ENCODE measurements at regions not wholly inside any gene's neighbourhood (a gene's known extent, or its start where the extent isn't known, plus 50 kb on each side); places are given as distances from the start of the nearest gene placed in this dataset.

DNA sequence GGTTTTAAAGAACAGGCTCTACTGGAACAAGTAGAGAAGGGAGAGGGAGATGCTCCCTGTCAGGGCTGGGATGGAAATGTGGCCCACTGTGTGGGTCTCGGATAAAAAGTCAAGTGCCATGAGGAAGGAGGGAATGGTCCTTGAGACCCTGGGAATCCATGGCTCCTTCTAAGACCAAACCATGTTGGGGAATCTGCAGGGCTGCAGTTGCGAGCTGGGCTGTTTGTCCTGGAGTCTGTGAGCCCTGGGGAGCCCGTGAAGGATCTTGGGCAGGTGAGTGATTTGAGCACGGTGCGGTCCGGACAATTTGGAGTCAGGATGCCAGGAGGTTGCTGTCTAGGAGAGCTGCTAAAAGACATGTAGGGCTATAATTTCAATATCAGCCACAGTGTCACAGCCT is 359.4 kb downstream of the FGF9 start:
- Histone ChIP-seq H3K27ac (ENCODE audit: low read depth, low read length) (no peak overlapping the region), H3K9me3 (ENCODE audit: control insufficient read depth in 1 of 2, insufficient read depth in 1 of 2, low read depth in 1 of 2, low read length in 2 of 2) (no peaks in the 10 kb centered on the region), H3K4me1 (ENCODE audit: control insufficient read depth in 1 of 2, insufficient read depth in 2 of 2, low read length in 2 of 2) (no peaks in the 10 kb centered on the region), H3K4me3 (replicated peaks in 1 of 2; ENCODE audit: low read depth in 1 of 2, low read length in 2 of 2) (no peak overlapping the region), H3K79me2 (ENCODE audit: insufficient read depth, low read length) (no peaks in the 10 kb centered on the region), H3K4me2 (ENCODE audit: low read length) (no peak overlapping the region), H3K9ac (ENCODE audit: low read length) (no peak overlapping the region), H3K9me2 (ENCODE audit: insufficient read depth) (no peaks in the 10 kb centered on the region), H4K20me1 (ENCODE audit: insufficient read depth) (no peaks in the 10 kb centered on the region), H3K36me3 (ENCODE audit: control insufficient read depth in 1 of 2, insufficient read depth in 2 of 2, low read length in 2 of 2) (no peaks in the 10 kb centered on the region), H3K27me3 (ENCODE audit: insufficient read depth, low read length) (no peaks in the 10 kb centered on the region), H2AFZ (ENCODE audit: low read depth, low read length, poor library complexity, severe bottlenecking) (no peak overlapping the region)
- no peak for DNase-seq (ENCODE audit: low read depth, low spot score)
- ChIA-PET CTCF (no interaction called here), POLR2A (no interaction called here), RAD21 (ENCODE audit: low non-redundant PET in 1 of 2, low total read pairs in 2 of 2, uncharacterized antibody in 2 of 2, unreplicated experiment in 2 of 2) (no interaction called here)
- ATAC-seq: no peak
- no TSS peak for BruUV-seq (replicated peaks)
- intact Hi-C loops (cut with micrococcal nuclease): loop anchor here (10.0 kb wide), 1 partner anchor 396 kb away; no protein-coding TSS in a partner anchor
- TF ChIP-seq POLR2AphosphoS5 (IDR thresholded peaks at IDR 0.05; ENCODE audit: low read depth, low read length) (no peak), SP1 (IDR thresholded peaks at IDR 0.05; ENCODE audit: low read depth) (no peak), SRF (IDR thresholded peaks at IDR 0.05; ENCODE audit: low read depth) (no peak), FOSL1 (IDR thresholded peaks at IDR 0.05; ENCODE audit: low read depth) (no peak), YY1 (IDR thresholded peaks at IDR 0.05; ENCODE audit: extremely low read depth, insufficient replicate concordance, low read depth, low read length) (no peak), EGR1 (IDR thresholded peaks at IDR 0.05; ENCODE audit: low read depth) (no peak), ZFX (IDR thresholded peaks at IDR 0.05) (no peak)

DNA sequence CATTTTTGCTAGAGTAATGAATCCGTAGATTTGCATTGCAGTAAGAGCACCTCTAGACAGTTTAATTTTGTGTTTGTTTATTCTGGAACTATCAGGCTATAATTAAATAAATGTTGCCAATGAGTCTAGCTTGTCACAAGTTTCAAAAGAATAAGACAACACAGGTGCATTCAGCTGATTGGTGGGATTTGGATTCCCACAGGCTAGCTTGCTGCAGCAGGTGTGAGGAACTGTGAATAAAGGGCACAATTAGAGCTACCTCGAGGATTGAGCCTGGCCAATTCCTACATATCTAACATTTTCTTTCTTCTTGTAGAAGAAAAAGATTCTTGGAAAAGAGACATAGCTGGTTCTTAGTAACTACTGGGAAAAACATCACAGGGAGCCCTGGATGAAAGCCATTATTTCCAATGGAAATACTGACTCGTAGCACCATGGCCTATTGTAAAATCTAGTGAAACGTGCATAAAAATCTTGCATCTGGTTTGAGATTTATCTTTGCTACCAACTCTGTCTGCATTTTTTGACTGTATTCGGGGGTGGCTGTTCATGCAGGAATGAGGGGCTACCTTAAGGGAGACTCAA is 360.9 kb downstream of the FGF9 start:
- H3K27ac ChIP-seq (ENCODE audit: low read depth, low read length): no peak overlapping the region
- H3K4me3 ChIP-seq (replicated peaks in 1 of 2; ENCODE audit: low read depth in 1 of 2, low read length in 2 of 2): no peak overlapping the region
- no peak for ATAC-seq
- no peaks in the 10 kb centered on the region for H3K9me2 ChIP-seq (ENCODE audit: insufficient read depth)
- ChIA-PET CTCF (no interaction called here), RAD21 (ENCODE audit: low non-redundant PET in 1 of 2, low total read pairs in 2 of 2, uncharacterized antibody in 2 of 2, unreplicated experiment in 2 of 2) (no interaction called here), POLR2A (no interaction called here)
- H3K36me3 ChIP-seq (ENCODE audit: control insufficient read depth in 1 of 2, insufficient read depth in 2 of 2, low read length in 2 of 2): no peaks in the 10 kb centered on the region
- H3K27me3 ChIP-seq (ENCODE audit: insufficient read depth, low read length): no peaks in the 10 kb centered on the region
- no peak overlapping the region for H3K9ac ChIP-seq (ENCODE audit: low read length)
- no peak for DNase-seq (ENCODE audit: low read depth, low spot score)
- H3K4me1 ChIP-seq (ENCODE audit: control insufficient read depth in 1 of 2, insufficient read depth in 2 of 2, low read length in 2 of 2): no peaks in the 10 kb centered on the region
- no peak overlapping the region for H3K4me2 ChIP-seq (ENCODE audit: low read length)
- intact Hi-C loops (cut with micrococcal nuclease): loop anchor here (10.0 kb wide), 1 partner anchor 397 kb away; no protein-coding TSS in a partner anchor
- no peaks in the 10 kb centered on the region for H4K20me1 ChIP-seq (ENCODE audit: insufficient read depth)
- no peaks in the 10 kb centered on the region for H3K79me2 ChIP-seq (ENCODE audit: insufficient read depth, low read length)
- no TSS peak for BruUV-seq (replicated peaks)
- H2AFZ ChIP-seq (ENCODE audit: low read depth, low read length, poor library complexity, severe bottlenecking): no peak overlapping the region
- no peaks in the 10 kb centered on the region for H3K9me3 ChIP-seq (ENCODE audit: control insufficient read depth in 1 of 2, insufficient read depth in 1 of 2, low read depth in 1 of 2, low read length in 2 of 2)
- TF ChIP-seq EZH2 (IDR thresholded peaks at IDR 0.05): no peak
- TF ChIP-seq, protein P1, sequence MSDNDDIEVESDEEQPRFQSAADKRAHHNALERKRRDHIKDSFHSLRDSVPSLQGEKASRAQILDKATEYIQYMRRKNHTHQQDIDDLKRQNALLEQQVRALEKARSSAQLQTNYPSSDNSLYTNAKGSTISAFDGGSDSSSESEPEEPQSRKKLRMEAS (IDR thresholded peaks at IDR 0.05): no peak
- TF ChIP-seq, protein P2, sequence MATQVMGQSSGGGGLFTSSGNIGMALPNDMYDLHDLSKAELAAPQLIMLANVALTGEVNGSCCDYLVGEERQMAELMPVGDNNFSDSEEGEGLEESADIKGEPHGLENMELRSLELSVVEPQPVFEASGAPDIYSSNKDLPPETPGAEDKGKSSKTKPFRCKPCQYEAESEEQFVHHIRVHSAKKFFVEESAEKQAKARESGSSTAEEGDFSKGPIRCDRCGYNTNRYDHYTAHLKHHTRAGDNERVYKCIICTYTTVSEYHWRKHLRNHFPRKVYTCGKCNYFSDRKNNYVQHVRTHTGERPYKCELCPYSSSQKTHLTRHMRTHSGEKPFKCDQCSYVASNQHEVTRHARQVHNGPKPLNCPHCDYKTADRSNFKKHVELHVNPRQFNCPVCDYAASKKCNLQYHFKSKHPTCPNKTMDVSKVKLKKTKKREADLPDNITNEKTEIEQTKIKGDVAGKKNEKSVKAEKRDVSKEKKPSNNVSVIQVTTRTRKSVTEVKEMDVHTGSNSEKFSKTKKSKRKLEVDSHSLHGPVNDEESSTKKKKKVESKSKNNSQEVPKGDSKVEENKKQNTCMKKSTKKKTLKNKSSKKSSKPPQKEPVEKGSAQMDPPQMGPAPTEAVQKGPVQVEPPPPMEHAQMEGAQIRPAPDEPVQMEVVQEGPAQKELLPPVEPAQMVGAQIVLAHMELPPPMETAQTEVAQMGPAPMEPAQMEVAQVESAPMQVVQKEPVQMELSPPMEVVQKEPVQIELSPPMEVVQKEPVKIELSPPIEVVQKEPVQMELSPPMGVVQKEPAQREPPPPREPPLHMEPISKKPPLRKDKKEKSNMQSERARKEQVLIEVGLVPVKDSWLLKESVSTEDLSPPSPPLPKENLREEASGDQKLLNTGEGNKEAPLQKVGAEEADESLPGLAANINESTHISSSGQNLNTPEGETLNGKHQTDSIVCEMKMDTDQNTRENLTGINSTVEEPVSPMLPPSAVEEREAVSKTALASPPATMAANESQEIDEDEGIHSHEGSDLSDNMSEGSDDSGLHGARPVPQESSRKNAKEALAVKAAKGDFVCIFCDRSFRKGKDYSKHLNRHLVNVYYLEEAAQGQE (IDR thresholded peaks at IDR 0.05; ENCODE audit: low read depth): no peak
- no peak for TF ChIP-seq TCF7L2 (IDR thresholded peaks at IDR 0.05; ENCODE audit: borderline replicate concordance, extremely low read depth, insufficient read depth, insufficient read length)
- TF ChIP-seq ZNF274 (IDR thresholded peaks at IDR 0.05; ENCODE audit: low read depth, low read length): no peak
- no peak for TF ChIP-seq ZFX (IDR thresholded peaks at IDR 0.05)
- no peak for TF ChIP-seq POLR2A (IDR thresholded peaks at IDR 0.05; ENCODE audit: borderline replicate concordance, extremely low read depth, insufficient read depth, insufficient read length)
- no peak for TF ChIP-seq EGR1 (IDR thresholded peaks at IDR 0.05; ENCODE audit: low read depth)
- TF ChIP-seq, protein P3, sequence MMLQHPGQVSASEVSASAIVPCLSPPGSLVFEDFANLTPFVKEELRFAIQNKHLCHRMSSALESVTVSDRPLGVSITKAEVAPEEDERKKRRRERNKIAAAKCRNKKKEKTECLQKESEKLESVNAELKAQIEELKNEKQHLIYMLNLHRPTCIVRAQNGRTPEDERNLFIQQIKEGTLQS (IDR thresholded peaks at IDR 0.05): no peak
- TF ChIP-seq, protein P4, sequence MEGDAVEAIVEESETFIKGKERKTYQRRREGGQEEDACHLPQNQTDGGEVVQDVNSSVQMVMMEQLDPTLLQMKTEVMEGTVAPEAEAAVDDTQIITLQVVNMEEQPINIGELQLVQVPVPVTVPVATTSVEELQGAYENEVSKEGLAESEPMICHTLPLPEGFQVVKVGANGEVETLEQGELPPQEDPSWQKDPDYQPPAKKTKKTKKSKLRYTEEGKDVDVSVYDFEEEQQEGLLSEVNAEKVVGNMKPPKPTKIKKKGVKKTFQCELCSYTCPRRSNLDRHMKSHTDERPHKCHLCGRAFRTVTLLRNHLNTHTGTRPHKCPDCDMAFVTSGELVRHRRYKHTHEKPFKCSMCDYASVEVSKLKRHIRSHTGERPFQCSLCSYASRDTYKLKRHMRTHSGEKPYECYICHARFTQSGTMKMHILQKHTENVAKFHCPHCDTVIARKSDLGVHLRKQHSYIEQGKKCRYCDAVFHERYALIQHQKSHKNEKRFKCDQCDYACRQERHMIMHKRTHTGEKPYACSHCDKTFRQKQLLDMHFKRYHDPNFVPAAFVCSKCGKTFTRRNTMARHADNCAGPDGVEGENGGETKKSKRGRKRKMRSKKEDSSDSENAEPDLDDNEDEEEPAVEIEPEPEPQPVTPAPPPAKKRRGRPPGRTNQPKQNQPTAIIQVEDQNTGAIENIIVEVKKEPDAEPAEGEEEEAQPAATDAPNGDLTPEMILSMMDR (IDR thresholded peaks at IDR 0.05 in 2 of 3, conservative IDR thresholded peaks at IDR 0.05 in 1 of 3; ENCODE audit: borderline replicate concordance in 1 of 3, insufficient read depth in 1 of 3, low read depth in 2 of 3, low read length in 2 of 3): no peak
- no peak for TF ChIP-seq CEBPB (IDR thresholded peaks at IDR 0.05; ENCODE audit: low read depth)
- no peak for TF ChIP-seq FOSL1 (IDR thresholded peaks at IDR 0.05; ENCODE audit: low read depth)

Measured in HCT116 (cell line).